Hepatocyte (in vitro differentiated cells): ENCODE measurements at regions not wholly inside any gene's neighbourhood (a gene's known extent, or its start where the extent isn't known, plus 50 kb on each side); places are given as distances from the start of the nearest gene placed in this dataset.

Source experiments
- DNase-seq: peaks from one replicate; pipeline ENCODE4 v3.0.0-alpha.2; 2016; ENCODE audit warnings: low spot score
- H2AFZ ChIP-seq: fragments of 200-600 bp; sonication (generic); 2 replicates; pipeline ENCODE4 v1.6.0; 2016; ENCODE audit warnings: antibody characterized with exemption, mild to moderate bottlenecking
- H3K27ac ChIP-seq: fragments of 200-600 bp; sonication (generic); 2 replicates; pipeline ENCODE4 v1.5.1; 2016; ENCODE audit warnings: mild to moderate bottlenecking
- H3K27me3 ChIP-seq: fragments of 200-600 bp; sonication (generic); 2 replicates; pipeline ENCODE4 v1.6.1; 2016
- H3K36me3 ChIP-seq: fragments of 200-600 bp; sonication (generic); replicated peaks from 2 replicates; pipeline ENCODE4 v1.5.1; 2016; ENCODE audit warnings: low read depth; ENCODE audit not compliant: insufficient read depth
- H3K4me1 ChIP-seq: fragments of 200-600 bp; sonication (generic); 2 replicates; pipeline ENCODE4 v1.5.1; 2016; ENCODE audit warnings: mild to moderate bottlenecking, moderate library complexity; ENCODE audit not compliant: insufficient read depth
- H3K4me2 ChIP-seq: fragments of 200-600 bp; sonication (generic); 2 replicates; pipeline ENCODE4 v1.6.0; 2016
- H3K4me3 ChIP-seq: fragments of 200-600 bp; sonication (generic); 2 replicates; pipeline ENCODE4 v1.5.1; 2016; ENCODE audit warnings: mild to moderate bottlenecking
- H3K79me2 ChIP-seq: fragments of 200-600 bp; sonication (generic); 2 replicates; pipeline ENCODE4 v1.6.0; 2017; ENCODE audit warnings: mild to moderate bottlenecking
- H3K9me2 ChIP-seq: fragments of 200-600 bp; sonication (generic); replicated peaks from 2 replicates; pipeline ENCODE4 v1.6.0; 2017; ENCODE audit warnings: mild to moderate bottlenecking; ENCODE audit not compliant: insufficient read depth
- H3K9me3 ChIP-seq: fragments of 200-600 bp; sonication (generic); 2 replicates; pipeline ENCODE4 v1.5.1; 2016; ENCODE audit warnings: low read depth, mild to moderate bottlenecking
- H4K20me1 ChIP-seq: fragments of 200-600 bp; sonication (generic); 2 replicates; pipeline ENCODE4 v1.6.0; 2016; ENCODE audit warnings: mild to moderate bottlenecking; ENCODE audit not compliant: insufficient read depth, poor library complexity, severe bottlenecking
- CTCF ChIP-seq: fragments of 200-600 bp; sonication (generic); IDR thresholded peaks from 2 replicates; pipeline ENCODE4 v1.5.1; 2016; ENCODE audit warnings: antibody characterized with exemption, mild to moderate bottlenecking; ENCODE audit not compliant: poor library complexity
- EZH2 ChIP-seq: fragments of 200-600 bp; sonication (generic); IDR thresholded peaks from 2 replicates; pipeline ENCODE4 v1.6.1; 2016; ENCODE audit warnings: antibody characterized with exemption, mild to moderate bottlenecking, borderline replicate concordance
- EZH2phosphoT487 ChIP-seq: fragments of 200-600 bp; sonication (generic); IDR thresholded peaks from one replicate; pipeline ENCODE4 v1.6.1; 2018; ENCODE audit warnings: antibody characterized with exemption, mild to moderate bottlenecking, low read depth, moderate library complexity; ENCODE audit not compliant: unreplicated experiment, severe bottlenecking
- WGBS: methylation state at CpG from one replicate; pipeline ENCODE4 v1.1.6; 2016; ENCODE audit warnings: low lambda C conversion rate; ENCODE audit errors: missing lambda C conversion rate; 5-methylcytosine and 5-hydroxymethylcytosine counted together

GRCh38 chrX:40394302-40394701, 186.5 kb upstream of the ATP6AP2 start:
- Histone ChIP-seq H3K4me3 (no peak overlapping the region), H3K4me1 (no peaks in the 10 kb centered on the region), H3K27ac (no peak overlapping the region), H3K36me3 (no peaks in the 10 kb centered on the region), H3K79me2 (no peaks in the 10 kb centered on the region), H3K4me2 (no peak overlapping the region), H3K9me2 (no peaks in the 10 kb centered on the region), H2AFZ (no peak overlapping the region), H3K9me3 (no peaks in the 10 kb centered on the region), H3K27me3 (no peaks in the 10 kb centered on the region), H4K20me1 (no peaks in the 10 kb centered on the region)
- no peak for DNase-seq
- WGBS = 83% methylated on average over 5 of the region's 5 CpGs
- TF ChIP-seq CTCF (no peak), EZH2 (no peak), EZH2phosphoT487 (no peak)

GRCh38 chrX:40392599-40392998, 188.2 kb upstream of the ATP6AP2 start:
- Histone ChIP-seq H3K9me3 (no peaks in the 10 kb centered on the region), H3K4me2 (no peak overlapping the region), H3K4me3 (no peak overlapping the region), H3K79me2 (no peaks in the 10 kb centered on the region), H2AFZ (no peak overlapping the region), H4K20me1 (no peaks in the 10 kb centered on the region), H3K36me3 (no peaks in the 10 kb centered on the region), H3K4me1 (no peaks in the 10 kb centered on the region), H3K9me2 (no peaks in the 10 kb centered on the region), H3K27ac (no peak overlapping the region), H3K27me3 (no peaks in the 10 kb centered on the region)
- 90% methylated on average over 2 of the region's 2 CpGs for WGBS
- no peak for DNase-seq
- TF ChIP-seq EZH2phosphoT487 = no peak
- TF ChIP-seq EZH2 = no peak
- no peak for TF ChIP-seq CTCF

DNA sequence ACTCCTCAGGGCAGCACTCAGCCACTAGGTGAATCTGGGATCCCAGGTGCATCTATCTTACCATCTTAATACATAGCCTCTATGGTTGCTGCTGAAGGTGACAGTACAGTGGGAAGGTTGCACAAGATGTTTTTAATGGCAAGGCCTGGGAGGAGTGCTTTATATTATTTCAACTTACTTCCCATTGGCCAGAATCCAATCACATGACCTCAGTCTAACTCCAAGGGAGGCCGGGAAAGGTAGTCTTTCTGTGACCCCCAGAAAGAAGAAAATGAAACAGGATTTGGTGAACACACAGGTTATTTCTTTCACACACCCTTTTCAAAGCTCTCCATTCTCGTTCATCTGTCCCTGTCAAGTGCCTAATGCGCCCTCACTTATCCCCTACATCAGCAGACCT, 189.1 kb upstream of the ATP6AP2 start:
- Histone ChIP-seq H3K27me3 (no peaks in the 10 kb centered on the region), H3K4me1 (no peaks in the 10 kb centered on the region), H3K9me2 (no peaks in the 10 kb centered on the region), H3K36me3 (no peaks in the 10 kb centered on the region), H2AFZ (no peak overlapping the region), H3K4me2 (no peak overlapping the region), H3K27ac (no peak overlapping the region), H3K79me2 (no peaks in the 10 kb centered on the region), H3K4me3 (no peak overlapping the region), H3K9me3 (no peaks in the 10 kb centered on the region), H4K20me1 (no peaks in the 10 kb centered on the region)
- no peak for DNase-seq
- no peak for TF ChIP-seq CTCF
- TF ChIP-seq EZH2 = no peak
- no peak for TF ChIP-seq EZH2phosphoT487
- 48% methylated on average over 3 of the region's 3 CpGs for WGBS

- Histone ChIP-seq H3K27me3 (no peaks in the 10 kb centered on the region), H3K27ac (no peak overlapping the region), H3K9me3 (no peaks in the 10 kb centered on the region), H3K36me3 (no peaks in the 10 kb centered on the region), H3K4me3 (no peak overlapping the region), H3K4me1 (no peaks in the 10 kb centered on the region), H3K9me2 (no peaks in the 10 kb centered on the region), H2AFZ (no peak overlapping the region), H4K20me1 (no peaks in the 10 kb centered on the region), H3K4me2 (no peak overlapping the region), H3K79me2 (no peaks in the 10 kb centered on the region)
- 76% methylated on average over 2 of the region's 2 CpGs for WGBS
- no peak for TF ChIP-seq EZH2phosphoT487
- TF ChIP-seq EZH2 = no peak
- TF ChIP-seq CTCF = no peak
- DNase-seq = peak; percentile 13
Measured at GRCh38 chrX:40389555-40389954, 191.2 kb upstream of the ATP6AP2 start.
